ENCODE measurements at regions not wholly inside any gene's neighbourhood (a gene's known extent, or its start where the extent isn't known, plus 50 kb on each side); places are given as distances from the start of the nearest gene placed in this dataset.

- no peak for DNase-seq (ENCODE audit: low read depth in 1 of 2, low spot score in 1 of 2)
- TF ChIP-seq GATA3 (IDR thresholded peaks at IDR 0.05; ENCODE audit: borderline replicate concordance): no peak
- TF ChIP-seq RARB (CRISPR knock-in tag; IDR thresholded peaks at IDR 0.05): no peak
- no peak for TF ChIP-seq RNF2 (IDR thresholded peaks at IDR 0.05; ENCODE audit: borderline replicate concordance, low read depth)
- no peak for TF ChIP-seq POLR2AphosphoS2 (conservative IDR thresholded peaks at IDR 0.05; ENCODE audit: low read length)
- no peak for TF ChIP-seq MYC (IDR thresholded peaks at IDR 0.05; ENCODE audit: borderline replicate concordance, low read length)
- no peak for TF ChIP-seq SREBF2 (IDR thresholded peaks at IDR 0.05)
- TF ChIP-seq CBX2 (IDR thresholded peaks at IDR 0.05; ENCODE audit: borderline replicate concordance, low read depth): no peak
- TF ChIP-seq REST (IDR thresholded peaks at IDR 0.05): no peak
- TF ChIP-seq HEYL (CRISPR knock-in tag; IDR thresholded peaks at IDR 0.05): no peak
- TF ChIP-seq CTCF (IDR thresholded peaks at IDR 0.05): no peak
- no peak for TF ChIP-seq ZFP36 (IDR thresholded peaks at IDR 0.05; ENCODE audit: borderline replicate concordance, partially characterized antibody)
- no peak for TF ChIP-seq HMGXB4 (CRISPR knock-in tag; IDR thresholded peaks at IDR 0.05; ENCODE audit: borderline replicate concordance)
- ChIA-PET CTCF (no interaction called here), POLR2A (no interaction called here)
- ATAC-seq: no peak
- Histone ChIP-seq H3K27ac (no peak overlapping the region), H3K4me3 (no peak overlapping the region), H3K9me3 (no peaks in the 10 kb centered on the region; the same call in 2 of the 3 replicates), H3K4me1 (no peaks in the 10 kb centered on the region), H3K4me2 (no peak overlapping the region)
- 48% methylated on average over 6 of the region's 6 CpGs for WGBS (ENCODE audit: missing lambda C conversion rate)
- FAIRE-seq: no peak
Observed at GRCh38 chr3:72033666-72034428, 248.9 kb upstream of the PROK2 start.

GRCh38 chr3:72032441-72033135 is 247.6 kb upstream of the PROK2 start:
- CTCF ChIA-PET: no interaction called here
- TF ChIP-seq CHD4 (IDR thresholded peaks at IDR 0.05; ENCODE audit: borderline replicate concordance) (no peak), MAZ (IDR thresholded peaks at IDR 0.05; ENCODE audit: borderline replicate concordance, low read depth, low read length) (no peak), HOXA7 (CRISPR knock-in tag; IDR thresholded peaks at IDR 0.05) (no peak), EP300 (IDR thresholded peaks at IDR 0.05) (no peak), E2F6 (IDR thresholded peaks at IDR 0.05; ENCODE audit: borderline replicate concordance, low read depth) (no peak), HMGXB4 (CRISPR knock-in tag; IDR thresholded peaks at IDR 0.05; ENCODE audit: borderline replicate concordance) (no peak), POLR2A (IDR thresholded peaks at IDR 0.05; ENCODE audit: low read length) (no peak), NR3C1 (IDR thresholded peaks at IDR 0.05) (no peak), JUNB (IDR thresholded peaks at IDR 0.05) (no peak), HOXB13 (CRISPR knock-in tag; IDR thresholded peaks at IDR 0.05; ENCODE audit: low read depth) (no peak), MAX (IDR thresholded peaks at IDR 0.05) (no peak), GATA3 (IDR thresholded peaks at IDR 0.05; ENCODE audit: borderline replicate concordance) (no peak), NFE2L2 (conservative IDR thresholded peaks at IDR 0.05; ENCODE audit: low read length) (no peak), HOXB5 (CRISPR knock-in tag; IDR thresholded peaks at IDR 0.05) (no peak), MYC (IDR thresholded peaks at IDR 0.05; ENCODE audit: borderline replicate concordance, low read length) (no peak), EHF (CRISPR knock-in tag; IDR thresholded peaks at IDR 0.05) (no peak)

More at GRCh38 chr3:72032441-72033135, 247.6 kb upstream of the PROK2 start:
- Histone ChIP-seq H3K4me1 (no peaks in the 10 kb centered on the region), H3K4me3 (no peak overlapping the region), H3K27ac (no peak overlapping the region), H3K9me3 (no peaks in the 10 kb centered on the region; the same call in 2 of the 3 replicates), H3K4me2 (no peak overlapping the region)
- ATAC-seq: no peak
- WGBS (ENCODE audit: missing lambda C conversion rate): 40% methylated on average over 7 of the region's 7 CpGs
- POLR2A ChIA-PET: no interaction called here
- no peak for FAIRE-seq
- DNase-seq (ENCODE audit: low read depth in 1 of 2, low spot score in 1 of 2): no peak
